PC-9 (cell line): ENCODE measurements at regions not wholly inside any gene's neighbourhood (a gene's known extent, or its start where the extent isn't known, plus 50 kb on each side); places are given as distances from the start of the nearest gene placed in this dataset.

Experiments
- EZH2 ChIP-seq: fragments of 200-600 bp; sonication (generic); IDR thresholded peaks from 2 replicates; pipeline ENCODE4 v1.8.0; 2017; ENCODE audit warnings: antibody characterized with exemption, low read depth
- TF ChIP-seq, protein P1 (sequence below): fragments of 200-600 bp; sonication (generic); conservative IDR thresholded peaks from 2 replicates; pipeline ENCODE4 v1.6.1; 2017; ENCODE audit warnings: mixed run types, antibody characterized with exemption, mild to moderate bottlenecking, moderate library complexity

DNA sequence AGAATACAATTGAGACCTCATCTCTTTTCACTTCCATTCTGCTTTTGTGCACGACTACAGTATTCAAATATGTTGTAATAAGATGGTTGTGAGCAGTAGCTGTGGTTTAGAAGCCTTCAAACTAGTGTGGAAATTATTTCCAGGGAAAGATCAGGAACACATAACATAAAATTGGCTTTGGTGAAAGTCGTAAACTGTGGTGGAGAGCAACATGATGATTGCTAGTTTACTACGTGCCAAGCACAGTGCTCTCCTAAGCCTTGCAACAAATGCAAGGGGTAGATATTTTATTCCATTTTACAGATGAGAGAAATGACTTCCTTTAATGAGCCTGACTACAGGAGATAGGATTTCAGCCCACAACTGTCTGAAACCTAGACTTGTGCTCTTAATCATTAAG lies 172.4 kb upstream of the LMNTD1 start:
- TF ChIP-seq EZH2: no peak
- TF ChIP-seq, protein P1, sequence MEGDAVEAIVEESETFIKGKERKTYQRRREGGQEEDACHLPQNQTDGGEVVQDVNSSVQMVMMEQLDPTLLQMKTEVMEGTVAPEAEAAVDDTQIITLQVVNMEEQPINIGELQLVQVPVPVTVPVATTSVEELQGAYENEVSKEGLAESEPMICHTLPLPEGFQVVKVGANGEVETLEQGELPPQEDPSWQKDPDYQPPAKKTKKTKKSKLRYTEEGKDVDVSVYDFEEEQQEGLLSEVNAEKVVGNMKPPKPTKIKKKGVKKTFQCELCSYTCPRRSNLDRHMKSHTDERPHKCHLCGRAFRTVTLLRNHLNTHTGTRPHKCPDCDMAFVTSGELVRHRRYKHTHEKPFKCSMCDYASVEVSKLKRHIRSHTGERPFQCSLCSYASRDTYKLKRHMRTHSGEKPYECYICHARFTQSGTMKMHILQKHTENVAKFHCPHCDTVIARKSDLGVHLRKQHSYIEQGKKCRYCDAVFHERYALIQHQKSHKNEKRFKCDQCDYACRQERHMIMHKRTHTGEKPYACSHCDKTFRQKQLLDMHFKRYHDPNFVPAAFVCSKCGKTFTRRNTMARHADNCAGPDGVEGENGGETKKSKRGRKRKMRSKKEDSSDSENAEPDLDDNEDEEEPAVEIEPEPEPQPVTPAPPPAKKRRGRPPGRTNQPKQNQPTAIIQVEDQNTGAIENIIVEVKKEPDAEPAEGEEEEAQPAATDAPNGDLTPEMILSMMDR: no peak
